ENCODE measurements at regions not wholly inside any gene's neighbourhood (a gene's known extent, or its start where the extent isn't known, plus 50 kb on each side); places are given as distances from the start of the nearest gene placed in this dataset.

DNA sequence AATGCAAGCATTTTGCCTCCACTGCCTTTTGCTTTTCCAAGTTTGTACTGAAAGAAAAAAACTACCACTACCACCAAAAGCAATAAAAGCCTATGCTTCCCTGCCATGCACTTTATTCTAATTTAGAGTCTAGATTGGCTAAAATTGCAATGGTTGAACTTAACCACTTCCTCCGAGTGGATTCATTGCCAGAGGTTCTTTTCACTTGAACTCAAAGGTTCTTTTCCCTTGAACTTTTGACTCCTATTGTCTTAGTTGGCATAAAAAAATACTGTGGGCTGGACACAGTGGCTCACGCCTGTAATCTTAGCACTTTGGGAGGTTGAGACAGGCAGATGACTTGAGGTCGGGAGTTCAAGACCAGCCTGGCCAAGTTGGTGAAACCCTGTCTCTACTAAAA, 319.8 kb upstream of the GOT2 start:
- no peak overlapping the region for H3K4me2 ChIP-seq (ENCODE audit: insufficient read depth, low read length)
- H3K79me2 ChIP-seq (ENCODE audit: insufficient read depth, low read length): no peaks in the 10 kb centered on the region
- TF ChIP-seq, protein P1, sequence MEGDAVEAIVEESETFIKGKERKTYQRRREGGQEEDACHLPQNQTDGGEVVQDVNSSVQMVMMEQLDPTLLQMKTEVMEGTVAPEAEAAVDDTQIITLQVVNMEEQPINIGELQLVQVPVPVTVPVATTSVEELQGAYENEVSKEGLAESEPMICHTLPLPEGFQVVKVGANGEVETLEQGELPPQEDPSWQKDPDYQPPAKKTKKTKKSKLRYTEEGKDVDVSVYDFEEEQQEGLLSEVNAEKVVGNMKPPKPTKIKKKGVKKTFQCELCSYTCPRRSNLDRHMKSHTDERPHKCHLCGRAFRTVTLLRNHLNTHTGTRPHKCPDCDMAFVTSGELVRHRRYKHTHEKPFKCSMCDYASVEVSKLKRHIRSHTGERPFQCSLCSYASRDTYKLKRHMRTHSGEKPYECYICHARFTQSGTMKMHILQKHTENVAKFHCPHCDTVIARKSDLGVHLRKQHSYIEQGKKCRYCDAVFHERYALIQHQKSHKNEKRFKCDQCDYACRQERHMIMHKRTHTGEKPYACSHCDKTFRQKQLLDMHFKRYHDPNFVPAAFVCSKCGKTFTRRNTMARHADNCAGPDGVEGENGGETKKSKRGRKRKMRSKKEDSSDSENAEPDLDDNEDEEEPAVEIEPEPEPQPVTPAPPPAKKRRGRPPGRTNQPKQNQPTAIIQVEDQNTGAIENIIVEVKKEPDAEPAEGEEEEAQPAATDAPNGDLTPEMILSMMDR (IDR thresholded peaks at IDR 0.05; ENCODE audit: extremely low read depth, low read depth, low read length): no peak
- H3K9me3 ChIP-seq (ENCODE audit: low read depth, low read length): no peaks in the 10 kb centered on the region
- H3K36me3 ChIP-seq (ENCODE audit: insufficient read depth, low read length): no peaks in the 10 kb centered on the region
- no peaks in the 10 kb centered on the region for H3K27me3 ChIP-seq (ENCODE audit: insufficient read depth, low read length)
- no peak overlapping the region for H3K4me3 ChIP-seq (ENCODE audit: insufficient read depth, low read length)
- no peak for DNase-seq (ENCODE audit: insufficient read length, low spot score, missing footprints)
- H3K4me1 ChIP-seq (ENCODE audit: insufficient read depth, low read length): no peaks in the 10 kb centered on the region
- no peak overlapping the region for H3K27ac ChIP-seq (ENCODE audit: low read depth, low read length)
- H2AFZ ChIP-seq (ENCODE audit: low read length): no peak overlapping the region
- H4K20me1 ChIP-seq (ENCODE audit: insufficient read depth, low read length): no peaks in the 10 kb centered on the region

DNA sequence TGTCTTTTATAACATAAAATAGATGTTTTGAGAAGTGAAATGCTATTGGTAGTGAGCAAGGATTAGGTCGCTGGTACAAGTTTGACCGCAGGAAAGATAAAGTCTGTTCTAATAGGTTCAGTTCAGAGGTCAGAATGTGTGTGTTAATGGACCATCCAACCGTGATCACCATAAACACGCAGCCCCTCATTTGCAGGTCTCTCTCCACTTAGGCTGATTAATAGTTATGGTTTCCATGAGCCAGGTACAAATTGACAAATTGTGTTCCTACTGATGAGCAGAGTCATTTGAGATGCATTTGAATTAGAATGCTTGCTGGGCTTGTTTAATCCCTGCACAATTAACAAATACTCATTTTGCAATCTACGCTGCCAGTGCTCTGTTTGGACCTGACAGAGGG, 318.1 kb upstream of the GOT2 start:
- Histone ChIP-seq H3K4me1 (ENCODE audit: insufficient read depth, low read length) (no peaks in the 10 kb centered on the region), H2AFZ (ENCODE audit: low read length) (no peak overlapping the region), H3K79me2 (ENCODE audit: insufficient read depth, low read length) (no peaks in the 10 kb centered on the region), H3K36me3 (ENCODE audit: insufficient read depth, low read length) (no peaks in the 10 kb centered on the region), H3K27me3 (ENCODE audit: insufficient read depth, low read length) (no peaks in the 10 kb centered on the region), H3K27ac (ENCODE audit: low read depth, low read length) (no peak overlapping the region), H3K9me3 (ENCODE audit: low read depth, low read length) (no peaks in the 10 kb centered on the region), H4K20me1 (ENCODE audit: insufficient read depth, low read length) (no peaks in the 10 kb centered on the region), H3K4me2 (ENCODE audit: insufficient read depth, low read length) (no peak overlapping the region), H3K4me3 (ENCODE audit: insufficient read depth, low read length) (no peak overlapping the region)
- TF ChIP-seq, protein P1 (IDR thresholded peaks at IDR 0.05; ENCODE audit: extremely low read depth, low read depth, low read length): no peak
- DNase-seq (ENCODE audit: insufficient read length, low spot score, missing footprints): no peak

DNA sequence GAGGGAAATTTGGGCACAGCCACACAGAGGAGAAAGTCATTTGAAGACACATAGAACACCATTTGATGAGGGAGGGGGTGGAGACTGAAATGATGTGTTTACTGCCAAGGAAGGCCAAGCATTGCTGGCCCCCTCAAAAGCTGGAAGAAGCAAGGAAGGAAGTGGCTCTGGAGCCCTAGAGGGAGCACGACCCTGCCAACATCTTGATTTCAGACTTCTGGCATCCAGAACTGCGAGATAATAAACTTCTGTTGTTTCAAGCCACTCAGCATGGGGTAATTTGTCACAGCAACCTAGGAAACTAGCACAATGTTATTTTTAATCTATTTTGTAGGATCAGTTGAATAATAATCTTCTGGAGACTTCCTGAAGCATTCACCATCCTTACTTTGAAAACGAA, 314.8 kb upstream of the GOT2 start:
- Histone ChIP-seq H3K4me1 (ENCODE audit: insufficient read depth, low read length) (no peaks in the 10 kb centered on the region), H2AFZ (ENCODE audit: low read length) (no peak overlapping the region), H3K4me2 (ENCODE audit: insufficient read depth, low read length) (no peak overlapping the region), H3K27ac (ENCODE audit: low read depth, low read length) (no peak overlapping the region), H3K9me3 (ENCODE audit: low read depth, low read length) (no peaks in the 10 kb centered on the region), H3K4me3 (ENCODE audit: insufficient read depth, low read length) (no peak overlapping the region), H3K79me2 (ENCODE audit: insufficient read depth, low read length) (no peaks in the 10 kb centered on the region), H3K36me3 (ENCODE audit: insufficient read depth, low read length) (no peaks in the 10 kb centered on the region), H4K20me1 (ENCODE audit: insufficient read depth, low read length) (no peaks in the 10 kb centered on the region), H3K27me3 (ENCODE audit: insufficient read depth, low read length) (no peaks in the 10 kb centered on the region)
- no peak for DNase-seq (ENCODE audit: insufficient read length, low spot score, missing footprints)
- TF ChIP-seq, protein P1 (IDR thresholded peaks at IDR 0.05; ENCODE audit: extremely low read depth, low read depth, low read length): no peak

DNA sequence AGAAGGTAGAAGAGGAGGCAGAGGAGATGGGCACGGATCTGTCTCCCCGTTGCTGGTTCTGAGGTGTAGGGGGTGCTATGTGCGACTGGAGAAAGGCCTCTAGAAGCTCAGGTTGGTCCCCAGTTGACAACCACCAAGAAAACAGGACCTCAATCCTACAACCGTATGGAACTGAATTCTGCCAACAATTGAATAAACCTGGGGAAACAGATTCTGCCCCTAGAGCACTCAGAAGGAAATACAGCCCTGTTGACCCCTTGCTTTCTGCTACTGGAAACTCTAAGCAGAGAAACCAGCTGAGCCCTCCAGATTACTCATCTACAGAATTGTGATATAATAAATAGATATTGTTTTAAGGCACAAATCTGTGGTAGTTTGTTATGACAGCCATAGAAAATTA, 313.0 kb upstream of the GOT2 start:
- no peaks in the 10 kb centered on the region for H3K36me3 ChIP-seq (ENCODE audit: insufficient read depth, low read length)
- H3K4me3 ChIP-seq (ENCODE audit: insufficient read depth, low read length): no peak overlapping the region
- no peak overlapping the region for H3K27ac ChIP-seq (ENCODE audit: low read depth, low read length)
- H2AFZ ChIP-seq (ENCODE audit: low read length): no peak overlapping the region
- DNase-seq (ENCODE audit: insufficient read length, low spot score, missing footprints): no peak
- no peaks in the 10 kb centered on the region for H4K20me1 ChIP-seq (ENCODE audit: insufficient read depth, low read length)
- H3K4me1 ChIP-seq (ENCODE audit: insufficient read depth, low read length): no peaks in the 10 kb centered on the region
- no peaks in the 10 kb centered on the region for H3K27me3 ChIP-seq (ENCODE audit: insufficient read depth, low read length)
- H3K4me2 ChIP-seq (ENCODE audit: insufficient read depth, low read length): no peak overlapping the region
- no peaks in the 10 kb centered on the region for H3K79me2 ChIP-seq (ENCODE audit: insufficient read depth, low read length)
- TF ChIP-seq, protein P1 (IDR thresholded peaks at IDR 0.05; ENCODE audit: extremely low read depth, low read depth, low read length): no peak
- no peaks in the 10 kb centered on the region for H3K9me3 ChIP-seq (ENCODE audit: low read depth, low read length)
